HepG2 (cell line): ENCODE measurements at regions not wholly inside any gene's neighbourhood (a gene's known extent, or its start where the extent isn't known, plus 50 kb on each side); places are given as distances from the start of the nearest gene placed in this dataset.
A peak's percentile ranks its signal among the peaks of the same experiment; 100 is the strongest.

Experiments used
- ATAC-seq: fragments of 200-7000 bp; cut with Tn5 transposase; 3 replicates; pipeline ENCODE4 v1.9.1; 2020; ENCODE audit warnings: mild to moderate bottlenecking, moderate library complexity
- BruUV-seq: library from RNA; stranded (reverse); fragments of 400-500 nt; replicated peaks from 2 replicates; lab custom pipeline; 2021; lab: Mats Ljungman, UMichigan
- CTCF ChIA-PET: fragments of 300-600 bp; formaldehyde crosslinking; extraction: SDS; loops from one replicate; lab custom pipeline; 2021; ENCODE audit warnings: low total read pairs, inconsistent platforms, low intra/inter-chr PET ratio; lab: Yijun Ruan, JAX
- POLR2A ChIA-PET: fragments of 350-600 bp; sonication (Branson Sonifier 250); formaldehyde crosslinking; loops from one replicate; lab custom pipeline; 2020; ENCODE audit warnings: antibody characterized with exemption, inconsistent platforms; lab: Yijun Ruan, JAX
- DNase-seq: peaks from one replicate; pipeline ENCODE4 v3.0.0-alpha.2; 2015; ENCODE audit warnings: low spot score
- FAIRE-seq: peaks from 3 replicates; lab custom pipeline; 2011; peaks lifted over from hg19 to GRCh38; lab: Jason Lieb, UNC
- H2AFZ ChIP-seq: one replicate; pipeline ENCODE4 v1.6.1; 2011; ENCODE audit warnings: low read length, inconsistent platforms
- H3K27ac ChIP-seq: fragments of 300-600 bp; 3 replicates; pipeline ENCODE4 v1.8.0; 2011; ENCODE audit warnings: mixed run types, mild to moderate bottlenecking, mixed read lengths, low read length, inconsistent platforms; ENCODE audit not compliant: insufficient read depth; ENCODE audit errors: extremely low read length
- H3K27me3 ChIP-seq, 2 experiments: fragments of 200-600 bp in 1 of 2; 2 replicates in 1 of 2; 3 replicates in 1 of 2; pipeline versions ENCODE4 v1.6.0 to v1.8.0; 2011; ENCODE audit warnings: low read length in 2 of 2, mild to moderate bottlenecking in 2 of 2, moderate library complexity in 2 of 2, inconsistent platforms in 1 of 2; ENCODE audit not compliant: insufficient read depth in 2 of 2, control insufficient read depth in 1 of 2
- H3K36me3 ChIP-seq, 2 experiments: fragments of 200-600 bp in 1 of 2; replicated peaks in 1 of 2; 2 replicates in 1 of 2; 3 replicates in 1 of 2; pipeline versions ENCODE4 v1.5.1 to v1.8.0; 2011; ENCODE audit warnings: low read length in 2 of 2, inconsistent platforms in 1 of 2; ENCODE audit not compliant: insufficient read depth in 2 of 2, control insufficient read depth in 1 of 2
- H3K4me1 ChIP-seq: 2 replicates; pipeline ENCODE4 v1.5.1; 2012; ENCODE audit warnings: low read length, inconsistent platforms; ENCODE audit not compliant: insufficient read depth
- H3K4me2 ChIP-seq: 2 replicates; pipeline ENCODE4 v1.6.0; 2011; ENCODE audit warnings: low read depth, low read length, inconsistent platforms
- H3K4me3 ChIP-seq, 3 experiments: fragments of 200-600 bp in 1 of 3; sonication (generic), shearing (Covaris generic) in 1 of 3; replicated peaks in 1 of 3; 2 replicates each; pipeline ENCODE4 v1.5.1; 2011 to 2016; ENCODE audit warnings: low read length in 3 of 3, inconsistent platforms in 2 of 3, low read depth in 2 of 3, mild to moderate bottlenecking in 2 of 3, control low read depth in 1 of 3, mixed read lengths in 1 of 3; ENCODE audit not compliant: insufficient read depth in 1 of 3
- H3K79me2 ChIP-seq: one replicate; pipeline ENCODE4 v1.6.1; 2011; ENCODE audit warnings: low read length, inconsistent platforms; ENCODE audit not compliant: insufficient read depth
- H3K9ac ChIP-seq: 2 replicates; pipeline ENCODE4 v1.6.0; 2011; ENCODE audit warnings: mild to moderate bottlenecking, low read depth, low read length, inconsistent platforms; ENCODE audit not compliant: insufficient read depth
- H3K9me3 ChIP-seq: 2 replicates; pipeline ENCODE4 v1.5.1; 2012; ENCODE audit warnings: mild to moderate bottlenecking, low read length
- H4K20me1 ChIP-seq: 2 replicates; pipeline ENCODE4 v1.6.0; 2011; ENCODE audit warnings: inconsistent platforms, mild to moderate bottlenecking, low read length, moderate library complexity; ENCODE audit not compliant: insufficient read depth
- ASH2L ChIP-seq: fragments of 300-600, 200-600 bp; sonication (generic); IDR thresholded peaks from 2 replicates; pipeline ENCODE4 v1.7.0; 2017; ENCODE audit warnings: low read depth, mild to moderate bottlenecking, moderate library complexity, mixed read lengths, low read length; ENCODE audit not compliant: insufficient read length
- ESRRA ChIP-seq: sonication (generic); formaldehyde crosslinking; IDR thresholded peaks from 2 replicates; pipeline ENCODE4 v1.5.1; 2020; ENCODE audit warnings: mild to moderate bottlenecking, low read depth, missing genetic modification reagents
- FOSL2 ChIP-seq: sonication (generic); formaldehyde crosslinking; IDR thresholded peaks from 2 replicates; pipeline ENCODE4 v1.4.0; 2020; ENCODE audit warnings: missing genetic modification reagents
- GABPA ChIP-seq, 2 experiments: IDR thresholded peaks; 2 replicates each; pipeline ENCODE4 v1.6.1; 2011 to 2016; ENCODE audit warnings: low read depth in 2 of 2, low read length in 1 of 2, missing biosample characterization in 1 of 2, missing genetic modification characterization in 1 of 2
- HOXA3 ChIP-seq: sonication (generic); formaldehyde crosslinking; IDR thresholded peaks from 2 replicates; pipeline ENCODE4 v1.5.0; 2020; ENCODE audit warnings: missing genetic modification reagents
- IRF2 ChIP-seq: IDR thresholded peaks from 2 replicates; pipeline ENCODE4 v1.6.1; 2018; ENCODE audit warnings: missing genetic modification reagents, missing compliant biosample characterization
- KLF13 ChIP-seq: sonication (generic); formaldehyde crosslinking; IDR thresholded peaks from 2 replicates; pipeline ENCODE4 v1.4.0; 2020; ENCODE audit warnings: mild to moderate bottlenecking, missing genetic modification reagents
- MAFF ChIP-seq: IDR thresholded peaks from 2 replicates; pipeline ENCODE4 v1.6.1; 2011; ENCODE audit warnings: low read depth, low read length, improper control_type of control experiment
- MLX ChIP-seq: IDR thresholded peaks from 2 replicates; pipeline ENCODE4 v1.6.1; 2016
- NPAS2 ChIP-seq: sonication (generic); formaldehyde crosslinking; IDR thresholded peaks from 2 replicates; pipeline ENCODE4 v1.8.0; 2022; ENCODE audit warnings: mild to moderate bottlenecking, missing genetic modification reagents, borderline replicate concordance
- NRL ChIP-seq: sonication (generic); formaldehyde crosslinking; IDR thresholded peaks from 2 replicates; pipeline ENCODE4 v1.5.0; 2020; ENCODE audit warnings: missing genetic modification reagents, mild to moderate bottlenecking, moderate library complexity, borderline replicate concordance
- RBM22 ChIP-seq: fragments of 200-400 bp; formaldehyde crosslinking; optimal IDR thresholded peaks from 2 replicates; pipeline ENCODE3; 2017; ENCODE audit warnings: mild to moderate bottlenecking, low read length, moderate library complexity
- SAP130 ChIP-seq: IDR thresholded peaks from 2 replicates; pipeline ENCODE4 v1.6.1; 2016; ENCODE audit warnings: low read depth
- SP140L ChIP-seq: sonication (generic); formaldehyde crosslinking; IDR thresholded peaks from 2 replicates; pipeline ENCODE4 v1.4.0; 2020; ENCODE audit warnings: missing genetic modification reagents, borderline replicate concordance
- STAG1 ChIP-seq: sonication (generic); formaldehyde crosslinking; IDR thresholded peaks from 2 replicates; pipeline ENCODE4 v1.4.0; 2020; ENCODE audit warnings: missing genetic modification reagents
- XRCC5 ChIP-seq: fragments of 200-400 bp; formaldehyde crosslinking; optimal IDR thresholded peaks from 2 replicates; pipeline ENCODE3; 2017; ENCODE audit warnings: mild to moderate bottlenecking, low read length
- ZFYVE20 ChIP-seq: sonication (generic); formaldehyde crosslinking; IDR thresholded peaks from 2 replicates; pipeline ENCODE4 v1.8.0; 2023; ENCODE audit warnings: low read depth, mild to moderate bottlenecking, moderate library complexity, missing genetic modification reagents, borderline replicate concordance
- ZNF282 ChIP-seq: fragments of 450-650 bp; IDR thresholded peaks from 2 replicates; pipeline ENCODE4 v1.6.1; 2018; ENCODE audit not compliant: partially characterized antibody
- ZNF891 ChIP-seq: sonication (generic); formaldehyde crosslinking; IDR thresholded peaks from 2 replicates; pipeline ENCODE4 v1.5.0; 2020; ENCODE audit warnings: mild to moderate bottlenecking, missing genetic modification reagents
- in situ Hi-C: cut with HindIII; loops from 2 replicates; pipeline ENCODE4 v1.10.0; 2017; ENCODE audit warnings: low pct_unique_long_range_greater_than_20kb; ENCODE audit not compliant: extremely low pct_ligation_motif_present
- intact Hi-C: fragments of 100-400 bp; cut with micrococcal nuclease; formaldehyde crosslinking; loops from one replicate; pipeline ENCODE4 v1.10.0; 2022; ENCODE audit not compliant: unreplicated experiment
- TF ChIP-seq, protein P1 (sequence below): sonication (generic); formaldehyde crosslinking; IDR thresholded peaks from 2 replicates; pipeline ENCODE4 v1.8.1; 2023; ENCODE audit warnings: missing genetic modification reagents, mild to moderate bottlenecking, borderline replicate concordance
- TF ChIP-seq, protein P2 (sequence below): sonication (generic); formaldehyde crosslinking; IDR thresholded peaks from 2 replicates; pipeline ENCODE4 v1.8.1; 2023; ENCODE audit warnings: mild to moderate bottlenecking, moderate library complexity, missing genetic modification reagents
- TF ChIP-seq, protein P3 (sequence below): IDR thresholded peaks from 2 replicates; pipeline ENCODE4 v1.6.1; 2012; ENCODE audit warnings: inconsistent platforms
- TF ChIP-seq, protein P4 (sequence below): sonication (generic); formaldehyde crosslinking; IDR thresholded peaks from 2 replicates; pipeline ENCODE4 v1.4.0; 2020; ENCODE audit warnings: mild to moderate bottlenecking, missing genetic modification reagents

DNA sequence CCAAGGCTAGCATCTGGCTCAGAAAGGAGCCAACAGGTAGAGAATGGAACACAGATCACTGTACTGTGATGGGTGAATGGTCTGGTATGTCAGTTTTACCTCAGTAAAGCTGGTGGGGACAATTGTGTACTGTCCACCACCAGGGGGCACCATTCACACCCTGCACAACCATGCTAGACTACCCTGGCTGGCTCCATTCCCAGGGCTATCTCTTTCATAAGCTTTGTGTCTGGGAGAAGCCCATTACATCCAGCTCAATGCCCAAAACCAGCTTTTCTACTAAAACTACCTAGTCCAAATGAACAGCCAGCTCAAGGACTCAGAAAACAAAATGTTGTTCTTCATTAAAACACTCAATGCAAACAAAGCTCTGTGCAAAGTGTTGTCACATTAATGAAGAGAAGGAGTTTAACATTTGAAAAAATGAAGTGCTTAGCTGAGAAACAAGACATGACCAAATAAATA lies 62.0 kb upstream of the RASAL2 start:
- FAIRE-seq, result peak; percentile 98
- H3K27ac ChIP-seq, result no peak overlapping the region
- no peak overlapping the region for H3K9ac ChIP-seq
- no peaks in the 10 kb centered on the region for H4K20me1 ChIP-seq
- no peaks in the 10 kb centered on the region for H3K27me3 ChIP-seq
- ChIA-PET CTCF (interaction anchor here (0.9 to 1.6 kb wide), 4 partner anchors 21 to 158 kb away, joined by 3 to 9 read pairs (median 7); no protein-coding TSS in a partner anchor), POLR2A (interaction anchor here (0.8 to 1.5 kb wide), 7 partner anchors 15 to 62 kb away, joined by 3 to 14 read pairs (median 5); partner anchors contain the start of genes RASAL2 and SEC16B)
- intact Hi-C loops (loop anchor here (1.0 kb wide), 3 partner anchors 24 to 250 kb away; no protein-coding TSS in a partner anchor), in situ Hi-C loops (loop anchor here (5.0 kb wide), 1 partner anchor 250 kb away; no protein-coding TSS in a partner anchor)
- DNase-seq, result peak; percentile 84
- H3K4me3 ChIP-seq, result no peak overlapping the region
- peak overlapping the region; percentile 19; the same call in 1 of the 2 replicates for H3K4me2 ChIP-seq
- no peaks in the 10 kb centered on the region for H3K36me3 ChIP-seq
- no peak overlapping the region for H2AFZ ChIP-seq
- no peaks in the 10 kb centered on the region for H3K9me3 ChIP-seq
- BruUV-seq, result no TSS peak
- no peaks in the 10 kb centered on the region for H3K79me2 ChIP-seq
- peak; percentile 97 for ATAC-seq
- H3K4me1 ChIP-seq, result peaks cover 58% of the 10 kb centered on the region
- TF ChIP-seq MLX (CRISPR knock-in tag) (no peak), ESRRA (no peak), KLF13 (CRISPR knock-in tag) (no peak), NRL (CRISPR knock-in tag) (no peak), IRF2 (CRISPR knock-in tag) (no peak), ASH2L (peak; percentile 25), FOSL2 (CRISPR knock-in tag) (0 out of 2 replicates have a peak, but pooled peaks have one; percentile 39), ZNF891 (CRISPR knock-in tag) (no peak), MAFF (no peak), STAG1 (CRISPR knock-in tag) (peak; percentile 83), HOXA3 (CRISPR knock-in tag) (peak; percentile 46; the same call in 1 of the 2 replicates), NPAS2 (no peak), ZNF282 (no peak), XRCC5 (peak; percentile 56), GABPA (IDR thresholded peaks at IDR 0.05; ENCODE audit: low read depth, low read length) (no peak), GABPA (CRISPR knock-in tag; IDR thresholded peaks at IDR 0.05; ENCODE audit: low read depth) (no peak), ZFYVE20 (CRISPR knock-in tag) (no peak), RBM22 (no peak), SAP130 (CRISPR knock-in tag) (0 out of 2 replicates have a peak, but pooled peaks have one; percentile 20), SP140L (no peak)
- TF ChIP-seq, protein P1, sequence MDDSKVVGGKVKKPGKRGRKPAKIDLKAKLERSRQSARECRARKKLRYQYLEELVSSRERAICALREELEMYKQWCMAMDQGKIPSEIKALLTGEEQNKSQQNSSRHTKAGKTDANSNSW (CRISPR knock-in tag), result no peak
- TF ChIP-seq, protein P2, sequence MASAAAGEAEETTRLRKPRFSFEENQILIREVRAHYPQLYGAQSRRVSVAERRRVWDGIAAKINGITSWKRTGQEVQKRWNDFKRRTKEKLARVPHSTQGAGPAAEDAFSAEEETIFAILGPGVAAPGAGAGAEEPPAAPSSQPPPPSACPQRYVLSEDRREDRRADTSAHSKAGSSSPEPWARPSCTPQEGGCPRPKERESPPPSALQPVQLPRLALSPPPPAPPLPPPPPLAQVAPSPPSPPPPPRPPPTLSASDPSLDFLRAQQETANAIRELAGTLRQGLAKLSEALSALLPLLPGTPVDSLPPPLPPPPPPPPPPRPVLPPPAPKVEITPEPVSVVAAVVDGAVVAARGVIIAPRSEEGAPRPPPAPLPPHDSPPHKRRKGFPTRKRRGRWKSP (CRISPR knock-in tag), result 0 out of 2 replicates have a peak, but pooled peaks have one; percentile 34
- TF ChIP-seq, protein P3, sequence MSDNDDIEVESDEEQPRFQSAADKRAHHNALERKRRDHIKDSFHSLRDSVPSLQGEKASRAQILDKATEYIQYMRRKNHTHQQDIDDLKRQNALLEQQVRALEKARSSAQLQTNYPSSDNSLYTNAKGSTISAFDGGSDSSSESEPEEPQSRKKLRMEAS, result no peak
- TF ChIP-seq, protein P4, sequence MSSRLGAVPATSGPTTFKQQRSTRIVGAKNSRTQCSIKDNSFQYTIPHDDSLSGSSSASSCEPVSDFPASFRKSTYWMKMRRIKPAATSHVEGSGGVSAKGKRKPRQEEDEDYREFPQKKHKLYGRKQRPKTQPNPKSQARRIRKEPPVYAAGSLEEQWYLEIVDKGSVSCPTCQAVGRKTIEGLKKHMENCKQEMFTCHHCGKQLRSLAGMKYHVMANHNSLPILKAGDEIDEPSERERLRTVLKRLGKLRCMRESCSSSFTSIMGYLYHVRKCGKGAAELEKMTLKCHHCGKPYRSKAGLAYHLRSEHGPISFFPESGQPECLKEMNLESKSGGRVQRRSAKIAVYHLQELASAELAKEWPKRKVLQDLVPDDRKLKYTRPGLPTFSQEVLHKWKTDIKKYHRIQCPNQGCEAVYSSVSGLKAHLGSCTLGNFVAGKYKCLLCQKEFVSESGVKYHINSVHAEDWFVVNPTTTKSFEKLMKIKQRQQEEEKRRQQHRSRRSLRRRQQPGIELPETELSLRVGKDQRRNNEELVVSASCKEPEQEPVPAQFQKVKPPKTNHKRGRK, result no peak
